Naive B cell (primary cell): ENCODE measurements at regions not wholly inside any gene's neighbourhood (a gene's known extent, or its start where the extent isn't known, plus 50 kb on each side); places are given as distances from the start of the nearest gene placed in this dataset.

Source experiments
- ATAC-seq, 2 donors: fragments of 150-1000 bp; cut with Tn5 transposase; 2 replicates each; pipeline ENCODE4 v1.10.0; 2021; ENCODE audit warnings: low read depth in 2 of 2, mild to moderate bottlenecking in 2 of 2, moderate library complexity in 2 of 2
- DNase-seq: peaks from one replicate; pipeline ENCODE4 v3.0.0; 2022
- H3K27ac Mint-ChIP-seq, 6 donors: one replicate each; pipeline ENCODE4 v1.8.0; 2020 to 2022; ENCODE audit warnings: mild to moderate bottlenecking in 6 of 6, mixed read lengths in 6 of 6, moderate library complexity in 5 of 6, inconsistent platforms in 2 of 6
- H3K27me3 Mint-ChIP-seq, 3 donors: one replicate each; pipeline ENCODE4 v1.8.0; 2021 to 2022; ENCODE audit warnings: mixed read lengths in 3 of 3, mild to moderate bottlenecking in 1 of 3
- H3K36me3 Mint-ChIP-seq, 2 donors: one replicate each; pipeline ENCODE4 v1.8.0; 2020 to 2022; ENCODE audit warnings: mixed read lengths in 2 of 2, inconsistent platforms in 1 of 2, mild to moderate bottlenecking in 1 of 2
- H3K4me1 Mint-ChIP-seq, 3 donors: one replicate each; pipeline ENCODE4 v1.8.0; 2020 to 2022; ENCODE audit warnings: mixed read lengths in 3 of 3, inconsistent platforms in 1 of 3, mild to moderate bottlenecking in 1 of 3, moderate library complexity in 1 of 3
- H3K4me3 Mint-ChIP-seq, 8 donors: one replicate each; pipeline ENCODE4 v1.8.0; 2020 to 2022; ENCODE audit warnings: mild to moderate bottlenecking in 8 of 8, mixed read lengths in 8 of 8, moderate library complexity in 8 of 8, inconsistent platforms in 2 of 8
- H3K9me3 Mint-ChIP-seq, 7 donors: one replicate each; pipeline ENCODE4 v1.8.0; 2020 to 2022; ENCODE audit warnings: mixed read lengths in 7 of 7, mild to moderate bottlenecking in 5 of 7, inconsistent platforms in 2 of 7, moderate library complexity in 1 of 7

DNA sequence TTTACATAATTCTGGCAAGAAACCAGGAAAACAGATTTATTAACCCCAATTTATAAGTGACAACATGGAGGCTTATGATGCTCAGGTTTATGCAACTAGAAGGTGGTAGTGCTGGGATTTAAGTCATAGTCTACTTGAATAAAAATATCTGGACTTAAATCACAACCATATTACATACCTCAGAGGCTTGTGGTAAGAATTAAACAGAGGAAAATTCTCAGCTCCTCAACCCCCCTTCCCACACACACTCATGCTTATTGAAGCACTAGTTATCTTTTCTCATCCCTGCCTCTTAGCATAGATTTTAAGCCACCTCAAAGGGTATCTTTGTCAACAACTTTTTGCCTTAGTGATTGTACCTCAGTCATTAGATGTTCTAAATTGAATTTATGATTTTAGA, 731.0 kb downstream of the PRELID2 start:
- H3K27me3 Mint-ChIP-seq: peaks cover 0 to 13% (median 0%) of the 10 kb centered on the region in 3 donors
- no peaks in the 10 kb centered on the region for H3K4me1 Mint-ChIP-seq
- ATAC-seq (no peak), DNase-seq (no peak)
- no peaks in the 10 kb centered on the region for H3K36me3 Mint-ChIP-seq
- H3K4me3 Mint-ChIP-seq: no peak overlapping the region
- H3K9me3 Mint-ChIP-seq: peaks cover 0 to 4% (median 0%) of the 10 kb centered on the region in 7 donors
- no peak overlapping the region for H3K27ac Mint-ChIP-seq

DNA sequence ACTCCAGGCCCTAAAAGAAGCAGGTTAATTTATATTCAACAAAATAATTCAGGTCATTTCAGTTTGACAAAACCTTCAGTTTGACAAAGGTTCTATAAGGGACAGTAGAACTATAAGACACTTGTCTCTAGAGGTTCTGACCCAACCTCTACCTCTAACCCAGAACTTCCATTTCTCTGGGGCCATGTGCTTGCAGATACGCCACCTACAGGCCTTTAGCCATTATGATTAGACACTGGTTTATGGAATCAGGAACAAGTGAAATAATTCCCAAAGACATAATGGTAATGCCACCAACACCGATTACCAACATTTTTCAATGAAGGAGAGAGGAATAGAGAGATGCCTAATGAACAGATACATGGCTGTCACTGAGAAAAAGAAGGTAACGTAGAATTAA, 733.9 kb downstream of the PRELID2 start:
- Mint-ChIP-seq H3K4me1 (no peaks in the 10 kb centered on the region), H3K9me3 (peaks cover 0 to 6% (median 2%) of the 10 kb centered on the region in 7 donors), H3K36me3 (no peaks in the 10 kb centered on the region), H3K27me3 (peaks cover 0 to 8% (median 0%) of the 10 kb centered on the region in 3 donors), H3K4me3 (no peak overlapping the region), H3K27ac (no peak overlapping the region)
- DNase-seq (no peak), ATAC-seq (no peak)

DNA sequence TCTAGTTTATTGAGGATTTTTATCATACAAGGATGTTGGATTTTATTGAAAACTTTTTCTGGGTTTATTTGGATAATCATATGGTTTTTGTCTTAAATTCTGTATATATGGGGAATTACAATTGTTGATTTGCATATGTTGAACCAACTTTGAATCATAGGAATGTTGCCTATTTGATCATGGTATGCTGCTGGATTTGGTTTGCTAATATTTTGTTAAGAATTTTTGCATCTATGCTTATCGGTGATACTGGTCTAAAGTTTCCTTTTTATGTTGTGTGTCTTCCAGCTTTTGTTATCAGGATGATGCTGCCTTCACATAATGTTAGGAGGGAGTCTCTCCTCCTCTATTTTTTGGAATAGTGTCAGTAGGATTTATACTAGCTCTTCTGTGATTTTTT, 745.0 kb downstream of the PRELID2 start:
- no peak for ATAC-seq
- H3K4me3 Mint-ChIP-seq: no peak overlapping the region
- H3K27me3 Mint-ChIP-seq: no peaks in the 10 kb centered on the region
- H3K4me1 Mint-ChIP-seq: no peaks in the 10 kb centered on the region
- peaks cover 3 to 7% (median 5%) of the 10 kb centered on the region in 7 donors for H3K9me3 Mint-ChIP-seq
- no peak overlapping the region for H3K27ac Mint-ChIP-seq
- DNase-seq: no peak
- no peaks in the 10 kb centered on the region for H3K36me3 Mint-ChIP-seq

DNA sequence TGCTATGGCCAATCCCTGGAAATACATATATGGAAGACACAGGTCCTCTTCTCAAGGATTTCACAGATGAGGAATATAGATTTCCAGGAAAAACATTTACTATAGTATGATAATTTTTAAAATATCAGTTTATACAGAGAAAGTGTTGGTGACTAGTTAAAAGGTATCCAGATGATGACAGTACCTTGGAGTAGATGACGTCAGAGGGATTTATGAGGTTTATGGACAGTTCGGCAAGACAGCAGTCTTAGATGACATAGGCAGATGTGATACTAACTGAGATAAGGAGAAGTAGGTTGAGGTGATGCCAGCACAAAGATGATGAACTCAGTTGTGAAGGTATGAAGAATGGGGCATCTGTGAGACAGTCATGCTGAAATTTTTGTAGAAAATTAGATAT, 750.3 kb downstream of the PRELID2 start:
- H3K9me3 Mint-ChIP-seq: peaks cover 2 to 7% (median 4%) of the 10 kb centered on the region in 7 donors
- DNase-seq (no peak), ATAC-seq (no peak)
- no peaks in the 10 kb centered on the region for H3K4me1 Mint-ChIP-seq
- no peak overlapping the region for H3K27ac Mint-ChIP-seq
- H3K4me3 Mint-ChIP-seq: no peak overlapping the region
- no peaks in the 10 kb centered on the region for H3K36me3 Mint-ChIP-seq
- H3K27me3 Mint-ChIP-seq: no peaks in the 10 kb centered on the region

DNA sequence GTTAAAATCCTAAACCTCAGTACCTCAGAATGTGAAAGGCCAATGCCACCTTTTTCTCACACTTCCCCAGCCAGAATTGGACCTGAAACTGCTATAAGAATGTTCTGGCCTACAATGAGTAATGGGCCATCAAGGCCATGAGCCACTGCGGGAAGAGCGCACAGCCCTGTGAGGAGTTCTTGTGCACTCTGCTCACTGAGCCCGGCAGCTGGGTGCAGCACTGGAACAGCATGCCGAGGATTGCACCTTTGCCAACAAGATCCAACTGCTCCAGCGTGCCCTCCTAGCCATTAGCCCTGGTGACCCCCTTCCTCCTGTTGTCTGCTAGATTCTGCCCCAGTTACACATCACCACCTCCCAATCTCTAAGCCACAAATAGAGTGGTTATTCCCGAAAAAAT, 758.1 kb downstream of the PRELID2 start:
- ATAC-seq: no peak
- no peaks in the 10 kb centered on the region for H3K36me3 Mint-ChIP-seq
- no peaks in the 10 kb centered on the region for H3K27me3 Mint-ChIP-seq
- DNase-seq: no peak
- no peak overlapping the region for H3K27ac Mint-ChIP-seq
- no peaks in the 10 kb centered on the region for H3K4me1 Mint-ChIP-seq
- peaks cover 0 to 5% (median 0%) of the 10 kb centered on the region in 7 donors for H3K9me3 Mint-ChIP-seq
- no peak overlapping the region for H3K4me3 Mint-ChIP-seq

DNA sequence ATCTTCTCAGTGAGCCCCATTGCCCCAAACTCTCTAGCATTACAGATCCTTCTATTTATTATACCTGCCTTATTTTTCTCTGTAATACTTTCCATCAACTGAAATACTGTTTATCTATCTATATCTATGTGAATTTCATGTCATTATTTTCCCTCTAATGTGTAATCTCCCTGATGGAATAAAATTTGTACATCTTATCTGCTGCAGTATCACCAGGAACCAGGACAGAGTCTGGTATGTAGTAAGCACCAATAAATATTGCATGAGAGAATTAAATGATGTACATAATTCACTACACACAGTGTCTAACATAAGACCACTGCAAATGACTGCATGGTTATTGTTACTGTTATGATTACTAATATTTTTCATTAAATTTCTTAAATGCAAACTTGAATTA, 759.1 kb downstream of the PRELID2 start:
- Mint-ChIP-seq H3K27ac (no peak overlapping the region), H3K9me3 (peaks cover 0 to 3% (median 0%) of the 10 kb centered on the region in 7 donors), H3K4me3 (no peak overlapping the region), H3K27me3 (no peaks in the 10 kb centered on the region), H3K4me1 (no peaks in the 10 kb centered on the region), H3K36me3 (no peaks in the 10 kb centered on the region)
- DNase-seq: no peak
- no peak for ATAC-seq

DNA sequence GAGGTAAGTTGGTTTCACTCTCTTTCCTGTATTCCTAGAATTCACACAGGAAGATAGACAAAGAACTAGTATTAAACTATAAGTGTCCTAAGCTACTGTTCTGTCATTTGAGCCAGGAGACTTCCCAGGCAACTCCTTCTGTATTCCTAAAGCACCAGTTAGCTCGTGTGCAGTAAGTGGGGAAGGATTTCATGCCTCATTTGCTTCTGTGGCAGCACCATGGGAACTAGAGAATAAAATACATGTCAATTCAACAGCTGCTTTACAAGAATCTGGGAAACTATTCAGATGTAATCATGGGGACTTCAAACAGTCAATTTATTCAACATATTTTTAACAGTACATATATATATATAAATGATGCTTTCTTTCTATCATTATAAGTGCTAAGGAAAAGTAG, 762.3 kb downstream of the PRELID2 start:
- Mint-ChIP-seq H3K4me1 (no peaks in the 10 kb centered on the region), H3K27me3 (no peaks in the 10 kb centered on the region), H3K9me3 (peaks cover 0 to 3% (median 0%) of the 10 kb centered on the region in 7 donors), H3K27ac (no peak overlapping the region), H3K36me3 (no peaks in the 10 kb centered on the region), H3K4me3 (no peak overlapping the region)
- DNase-seq (no peak), ATAC-seq (no peak)

DNA sequence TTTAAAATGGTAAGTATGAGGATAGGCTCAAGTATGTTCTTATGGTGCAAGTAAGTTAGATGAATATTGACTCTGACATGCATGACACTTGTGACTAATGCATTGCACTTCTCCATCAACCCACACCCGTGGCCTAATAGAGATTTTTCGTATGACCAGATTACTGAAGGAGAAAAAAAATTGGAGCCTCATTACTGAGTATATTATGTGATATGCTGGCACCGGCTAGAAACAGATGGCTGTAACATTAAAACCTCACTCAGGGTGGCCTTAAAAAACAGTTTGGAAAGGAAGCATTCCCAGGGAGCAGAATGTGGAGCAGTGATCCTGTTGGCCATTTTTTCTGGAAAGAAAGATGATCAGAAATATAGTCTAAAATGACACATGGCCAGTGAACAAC, 766.4 kb downstream of the PRELID2 start:
- ATAC-seq: no peak
- Mint-ChIP-seq H3K9me3 (no peaks in the 10 kb centered on the region), H3K36me3 (no peaks in the 10 kb centered on the region), H3K4me1 (no peaks in the 10 kb centered on the region), H3K4me3 (no peak overlapping the region), H3K27ac (no peak overlapping the region), H3K27me3 (peaks cover 0 to 4% (median 0%) of the 10 kb centered on the region in 3 donors)
- no peak for DNase-seq

DNA sequence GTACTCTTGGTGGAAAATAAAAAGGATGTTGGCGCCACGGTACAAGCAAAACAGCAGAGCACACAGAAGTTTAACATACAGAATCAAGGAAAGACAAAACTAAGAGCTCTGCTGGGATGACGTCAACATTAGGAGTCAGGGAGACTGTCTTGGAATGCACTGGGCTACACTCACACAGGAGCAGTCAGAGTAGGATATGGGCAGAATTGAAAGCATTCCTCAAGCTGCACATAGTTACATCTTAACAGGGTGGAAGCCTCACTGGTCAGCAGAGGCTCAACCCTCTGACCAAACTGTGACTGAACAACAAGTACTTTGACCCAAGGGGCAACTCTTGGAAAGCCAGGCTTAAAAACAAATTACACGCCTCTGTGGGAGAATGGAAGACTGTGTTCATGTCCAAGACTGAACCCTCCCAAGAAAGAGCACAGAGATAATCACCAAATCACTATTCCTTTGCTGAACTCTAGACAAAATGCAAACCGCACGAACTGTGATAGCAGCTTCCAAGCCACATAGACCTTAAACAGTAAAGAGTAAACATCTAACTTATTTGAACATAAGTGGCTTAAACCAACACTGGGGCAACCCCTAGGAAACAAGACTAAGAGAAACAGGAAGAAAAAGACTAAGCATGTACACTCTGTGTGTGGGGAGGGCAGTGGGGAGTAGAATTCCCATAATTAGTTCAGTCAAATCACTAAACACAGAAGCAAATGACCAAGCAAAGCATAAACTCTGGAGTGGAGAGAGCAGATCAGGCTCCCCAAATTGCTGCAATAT, 772.7 kb downstream of the PRELID2 start:
- DNase-seq (no peak), ATAC-seq (no peak)
- no peaks in the 10 kb centered on the region for H3K36me3 Mint-ChIP-seq
- H3K9me3 Mint-ChIP-seq: no peaks in the 10 kb centered on the region
- no peak overlapping the region for H3K4me3 Mint-ChIP-seq
- H3K27ac Mint-ChIP-seq: peak overlapping the region in 1 of 6 donors; percentile 7
- H3K4me1 Mint-ChIP-seq: no peaks in the 10 kb centered on the region
- H3K27me3 Mint-ChIP-seq: peaks cover 0 to 8% (median 0%) of the 10 kb centered on the region in 3 donors

DNA sequence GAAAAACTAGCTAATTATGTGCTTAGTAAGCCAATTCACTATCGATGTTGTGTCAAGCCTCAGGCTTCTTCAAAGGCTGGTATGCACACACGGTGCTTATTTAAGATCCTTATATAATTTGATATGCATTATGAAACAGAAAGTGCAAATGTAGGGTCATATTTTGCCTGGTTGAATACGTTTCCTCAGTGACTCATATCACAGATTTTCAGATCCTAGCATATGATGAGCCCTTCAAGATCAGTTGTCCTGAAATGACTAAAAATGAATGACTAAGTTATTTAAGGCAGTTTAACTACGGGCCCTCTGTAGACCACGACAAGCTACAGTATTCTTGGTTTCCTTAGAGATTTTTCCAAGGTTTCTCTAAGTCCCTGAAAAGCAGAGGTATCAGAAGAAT, 778.3 kb downstream of the PRELID2 start:
- Mint-ChIP-seq H3K36me3 (no peaks in the 10 kb centered on the region), H3K27ac (no peak overlapping the region), H3K4me3 (no peak overlapping the region), H3K27me3 (no peaks in the 10 kb centered on the region), H3K9me3 (no peaks in the 10 kb centered on the region), H3K4me1 (no peaks in the 10 kb centered on the region)
- ATAC-seq: no peak
- DNase-seq: no peak

DNA sequence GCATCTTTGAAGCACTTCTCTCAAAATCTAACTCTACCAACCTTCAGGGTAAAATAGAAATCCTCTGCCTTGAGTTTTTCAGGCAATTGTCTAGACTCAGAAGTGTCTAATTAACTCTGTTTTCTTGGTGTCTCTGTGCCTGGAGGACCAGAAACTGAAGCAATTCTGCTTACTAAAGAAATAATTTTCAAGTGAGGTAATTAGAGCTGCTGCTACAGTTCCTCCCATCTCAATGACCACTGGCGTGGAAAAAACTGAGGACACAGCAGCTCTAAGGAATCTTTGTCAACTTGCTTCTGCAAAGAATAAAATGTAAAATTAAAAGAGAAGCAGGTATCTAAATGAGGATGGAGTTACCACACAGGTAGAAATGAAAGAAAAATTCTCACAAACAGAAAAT, 785.0 kb downstream of the PRELID2 start:
- Mint-ChIP-seq H3K27me3 (no peaks in the 10 kb centered on the region), H3K9me3 (peaks cover 0 to 3% (median 0%) of the 10 kb centered on the region in 7 donors), H3K27ac (no peak overlapping the region), H3K4me1 (no peaks in the 10 kb centered on the region), H3K36me3 (no peaks in the 10 kb centered on the region), H3K4me3 (no peak overlapping the region)
- DNase-seq: no peak
- no peak for ATAC-seq

DNA sequence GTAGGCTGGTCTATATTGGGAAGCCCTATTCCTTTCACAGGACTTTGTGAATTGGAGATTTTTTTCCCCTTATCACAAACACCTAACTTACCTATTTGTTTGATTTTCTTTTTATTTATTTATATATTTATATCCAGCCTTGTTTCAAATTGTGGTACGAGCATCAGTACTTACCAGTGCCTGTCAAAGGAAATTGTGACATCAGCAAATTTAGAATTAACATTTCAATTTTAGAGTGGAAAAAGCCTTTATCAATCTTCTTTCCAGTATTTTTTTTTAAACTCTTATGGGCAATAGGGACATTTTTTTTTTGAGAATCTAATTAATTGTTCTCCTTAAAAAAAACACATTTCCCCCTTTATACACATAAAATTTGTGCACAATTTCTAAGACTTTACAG, 790.2 kb downstream of the PRELID2 start:
- Mint-ChIP-seq H3K4me1 (no peaks in the 10 kb centered on the region), H3K4me3 (no peak overlapping the region), H3K36me3 (no peaks in the 10 kb centered on the region), H3K27me3 (no peaks in the 10 kb centered on the region), H3K9me3 (peaks cover 0 to 7% (median 4%) of the 10 kb centered on the region in 7 donors), H3K27ac (no peak overlapping the region)
- ATAC-seq (no peak), DNase-seq (no peak)

DNA sequence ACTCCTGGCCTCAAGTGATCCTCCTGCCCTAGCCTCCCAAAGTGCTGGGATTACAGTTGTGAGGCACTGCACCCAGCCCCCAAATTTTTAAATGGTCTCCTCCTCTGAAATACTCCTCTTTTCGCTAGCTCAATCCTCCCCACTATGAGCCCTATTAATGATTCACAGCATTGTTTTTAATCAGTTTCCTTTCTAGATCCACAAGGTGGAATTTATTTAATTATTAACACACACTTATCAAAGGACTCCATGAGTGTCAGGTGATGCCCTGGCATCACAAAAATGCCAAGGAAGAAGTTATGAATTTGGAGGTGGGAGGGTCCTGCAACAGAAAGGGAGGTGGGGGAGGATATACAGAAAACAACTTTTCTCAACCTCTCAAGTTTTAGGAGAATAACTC, 806.5 kb downstream of the PRELID2 start:
- no peaks in the 10 kb centered on the region for H3K36me3 Mint-ChIP-seq
- no peaks in the 10 kb centered on the region for H3K27me3 Mint-ChIP-seq
- no peak for ATAC-seq
- H3K9me3 Mint-ChIP-seq: no peaks in the 10 kb centered on the region
- no peak overlapping the region for H3K4me3 Mint-ChIP-seq
- DNase-seq: no peak
- H3K27ac Mint-ChIP-seq: no peak overlapping the region
- no peaks in the 10 kb centered on the region for H3K4me1 Mint-ChIP-seq

DNA sequence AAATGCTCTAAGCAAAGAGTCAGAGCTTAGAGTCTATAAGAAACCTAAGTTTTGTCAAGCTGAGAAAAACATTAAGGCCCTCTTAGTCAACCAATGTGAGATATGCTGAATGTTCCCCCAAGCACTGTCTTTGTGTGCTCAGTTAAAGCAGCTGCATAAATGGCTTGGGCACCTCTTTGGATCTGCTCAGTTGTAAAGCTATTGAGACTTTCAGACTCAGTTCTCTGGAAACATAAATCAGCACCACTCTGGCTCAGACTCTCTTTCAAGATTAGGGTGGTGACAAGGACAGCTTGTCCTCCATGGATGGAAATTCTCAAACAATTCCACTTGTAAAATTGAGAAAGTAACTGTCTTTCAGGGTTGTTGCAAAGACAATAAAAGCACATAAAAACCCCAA, 807.9 kb downstream of the PRELID2 start:
- H3K36me3 Mint-ChIP-seq: no peaks in the 10 kb centered on the region
- DNase-seq: no peak
- H3K27me3 Mint-ChIP-seq: no peaks in the 10 kb centered on the region
- no peak overlapping the region for H3K27ac Mint-ChIP-seq
- no peaks in the 10 kb centered on the region for H3K9me3 Mint-ChIP-seq
- ATAC-seq: no peak
- H3K4me1 Mint-ChIP-seq: no peaks in the 10 kb centered on the region
- no peak overlapping the region for H3K4me3 Mint-ChIP-seq

DNA sequence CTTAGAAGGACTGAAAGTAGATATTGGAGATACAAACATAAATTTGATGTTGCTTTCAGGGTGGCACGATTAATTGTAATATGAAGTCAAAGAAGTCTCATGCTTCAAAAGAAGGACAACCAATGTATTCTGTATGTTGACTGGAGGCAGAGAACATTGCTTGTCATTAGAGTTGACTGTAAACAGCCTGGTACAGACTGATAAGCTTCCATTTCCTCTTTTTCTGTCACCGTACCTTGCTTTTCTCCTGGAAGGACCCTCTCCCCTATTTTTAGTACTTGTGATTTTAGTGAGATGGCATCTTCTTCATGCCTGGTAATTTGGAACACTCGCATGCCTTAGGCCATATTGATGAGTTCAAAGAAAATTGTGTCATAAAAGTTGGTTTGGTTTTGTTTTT, 809.4 kb downstream of the PRELID2 start:
- Mint-ChIP-seq H3K4me1 (no peaks in the 10 kb centered on the region), H3K27me3 (no peaks in the 10 kb centered on the region), H3K36me3 (no peaks in the 10 kb centered on the region), H3K27ac (no peak overlapping the region), H3K4me3 (no peak overlapping the region), H3K9me3 (no peaks in the 10 kb centered on the region)
- DNase-seq: no peak
- no peak for ATAC-seq
